B cell (primary cell): ENCODE measurements at regions not wholly inside any gene's neighbourhood (a gene's known extent, or its start where the extent isn't known, plus 50 kb on each side); places are given as distances from the start of the nearest gene placed in this dataset.

ENCODE experiments used
- CTCF ChIP-seq: fragments of 200-600 bp; IDR thresholded peaks from one replicate; pipeline ENCODE4 v1.8.0; 2022; ENCODE audit warnings: antibody characterized with exemption, mild to moderate bottlenecking
- EZH2 ChIP-seq: IDR thresholded peaks from 2 replicates; pipeline ENCODE4 v1.6.1; 2012; ENCODE audit warnings: borderline replicate concordance, low read depth, mild to moderate bottlenecking, moderate library complexity, low read length; ENCODE audit not compliant: insufficient read depth, poor library complexity, severe bottlenecking

GRCh38 chr6:140849456-140849855, 1283.3 kb upstream of the GJE1 start:
- TF ChIP-seq CTCF (no peak), EZH2 (no peak)
